ENCODE measurements at regions not wholly inside any gene's neighbourhood (a gene's known extent, or its start where the extent isn't known, plus 50 kb on each side); places are given as distances from the start of the nearest gene placed in this dataset.

- TF ChIP-seq SMARCC2 (IDR thresholded peaks at IDR 0.05), result no peak
- no peak for TF ChIP-seq MBNL3 (CRISPR knock-in tag; conservative IDR thresholded peaks at IDR 0.05)
- TF ChIP-seq MYC (CRISPR knock-in tag; IDR thresholded peaks at IDR 0.05; ENCODE audit: borderline replicate concordance), result no peak
- TF ChIP-seq MIER2 (CRISPR knock-in tag; IDR thresholded peaks at IDR 0.05), result no peak
- no peak for TF ChIP-seq SRSF9 (IDR thresholded peaks at IDR 0.05; ENCODE audit: borderline replicate concordance, insufficient read depth, low read depth, low read length, poor library complexity, severe bottlenecking)
- CTCF ChIA-PET (ENCODE audit: low intra/inter-chr PET ratio, low total read pairs), result no interaction called here
- no peaks in the 10 kb centered on the region for H4K20me1 ChIP-seq (ENCODE audit: insufficient read depth, low read length)
- H2AFZ ChIP-seq (ENCODE audit: low read length), result no peak overlapping the region
- POLR2A ChIA-PET, result no interaction called here
- no peak overlapping the region for H3K4me3 ChIP-seq (replicated peaks in 1 of 3; ENCODE audit: insufficient read depth in 1 of 3, low read depth in 2 of 3, low read length in 3 of 3)
- BruUV-seq (replicated peaks), result no TSS peak
- H3K27ac ChIP-seq (ENCODE audit: extremely low read length, insufficient read depth, low read length), result no peak overlapping the region
- H3K4me2 ChIP-seq (ENCODE audit: low read depth, low read length), result no peak overlapping the region
- H3K27me3 ChIP-seq (ENCODE audit: control insufficient read depth in 1 of 2, insufficient read depth in 2 of 2, low read length in 2 of 2), result no peaks in the 10 kb centered on the region
- 47% methylated on average over 6 of the region's 6 CpGs for WGBS (ENCODE audit: low lambda C conversion rate)
- intact Hi-C loops (cut with micrococcal nuclease; ENCODE audit: unreplicated experiment) (no loop called here), in situ Hi-C loops (cut with HindIII; ENCODE audit: extremely low pct_ligation_motif_present, low pct_unique_long_range_greater_than_20kb) (no loop called here)
- no peak overlapping the region for H3K9ac ChIP-seq (ENCODE audit: insufficient read depth, low read depth, low read length)
- no peaks in the 10 kb centered on the region for H3K9me3 ChIP-seq (ENCODE audit: low read length)
- no peaks in the 10 kb centered on the region for H3K36me3 ChIP-seq (replicated peaks in 1 of 2; ENCODE audit: control insufficient read depth in 1 of 2, insufficient read depth in 2 of 2, low read length in 2 of 2)
- H3K4me1 ChIP-seq (ENCODE audit: insufficient read depth, low read length), result peaks cover 9% of the 10 kb centered on the region; the same call in 1 of the 2 replicates
- no peaks in the 10 kb centered on the region for H3K79me2 ChIP-seq (ENCODE audit: insufficient read depth, low read length)
- ATAC-seq (no peak), FAIRE-seq (no peak), DNase-seq (ENCODE audit: low spot score) (no peak)
Observed at GRCh38 chr13:46475541-46475991, 77.4 kb upstream of the LRCH1 start.

GRCh38 chr13:46473806-46474205 is 79.2 kb upstream of the LRCH1 start:
- no peak for FAIRE-seq
- Histone ChIP-seq H4K20me1 (ENCODE audit: insufficient read depth, low read length) (no peaks in the 10 kb centered on the region), H3K79me2 (ENCODE audit: insufficient read depth, low read length) (no peaks in the 10 kb centered on the region), H3K4me2 (ENCODE audit: low read depth, low read length) (no peak overlapping the region), H3K36me3 (replicated peaks in 1 of 2; ENCODE audit: control insufficient read depth in 1 of 2, insufficient read depth in 2 of 2, low read length in 2 of 2) (no peaks in the 10 kb centered on the region), H3K4me3 (replicated peaks in 1 of 3; ENCODE audit: insufficient read depth in 1 of 3, low read depth in 2 of 3, low read length in 3 of 3) (no peak overlapping the region), H3K27me3 (ENCODE audit: control insufficient read depth in 1 of 2, insufficient read depth in 2 of 2, low read length in 2 of 2) (no peaks in the 10 kb centered on the region), H3K4me1 (ENCODE audit: insufficient read depth, low read length) (peaks cover 9% of the 10 kb centered on the region; the same call in 1 of the 2 replicates), H3K9me3 (ENCODE audit: low read length) (no peaks in the 10 kb centered on the region), H3K27ac (ENCODE audit: extremely low read length, insufficient read depth, low read length) (no peak overlapping the region), H2AFZ (ENCODE audit: low read length) (no peak overlapping the region), H3K9ac (ENCODE audit: insufficient read depth, low read depth, low read length) (no peak overlapping the region)
- ChIA-PET CTCF (ENCODE audit: low intra/inter-chr PET ratio, low total read pairs) (no interaction called here), POLR2A (no interaction called here)
- no peak for ATAC-seq
- intact Hi-C loops (cut with micrococcal nuclease; ENCODE audit: unreplicated experiment) (no loop called here), in situ Hi-C loops (cut with HindIII; ENCODE audit: extremely low pct_ligation_motif_present, low pct_unique_long_range_greater_than_20kb) (no loop called here)
- WGBS (ENCODE audit: low lambda C conversion rate), result no CpG with 5 or more reads among the region's 3 CpGs
- no TSS peak for BruUV-seq (replicated peaks)
- no peak for DNase-seq (ENCODE audit: low spot score)
- no peak for TF ChIP-seq ZNF235 (CRISPR knock-in tag; IDR thresholded peaks at IDR 0.05; ENCODE audit: borderline replicate concordance)
- no peak for TF ChIP-seq MIXL1 (CRISPR knock-in tag; IDR thresholded peaks at IDR 0.05)
- no peak for TF ChIP-seq NCOR1 (IDR thresholded peaks at IDR 0.05; ENCODE audit: borderline replicate concordance, low read length)
- no peak for TF ChIP-seq KDM5B (CRISPR knock-in tag; IDR thresholded peaks at IDR 0.05; ENCODE audit: borderline replicate concordance)
- no peak for TF ChIP-seq KAT7 (CRISPR knock-in tag; IDR thresholded peaks at IDR 0.05; ENCODE audit: borderline replicate concordance)
- no peak for TF ChIP-seq HBP1 (CRISPR knock-in tag; IDR thresholded peaks at IDR 0.05; ENCODE audit: low read depth)
- TF ChIP-seq ZNF691 (CRISPR knock-in tag; IDR thresholded peaks at IDR 0.05; ENCODE audit: borderline replicate concordance, low read depth), result no peak
- TF ChIP-seq PCBP2 (optimal IDR thresholded peaks at IDR 0.05; ENCODE audit: low read depth, low read length, poor library complexity, severe bottlenecking), result no peak
- TF ChIP-seq SRY (CRISPR knock-in tag; IDR thresholded peaks at IDR 0.05), result no peak
- TF ChIP-seq RNF2 (conservative IDR thresholded peaks at IDR 0.05; ENCODE audit: low read depth), result no peak
- no peak for TF ChIP-seq MAF1 (CRISPR knock-in tag; IDR thresholded peaks at IDR 0.05; ENCODE audit: borderline replicate concordance)
- TF ChIP-seq ELK4 (CRISPR knock-in tag; IDR thresholded peaks at IDR 0.05; ENCODE audit: borderline replicate concordance), result no peak
- no peak for TF ChIP-seq RFX3 (CRISPR knock-in tag; IDR thresholded peaks at IDR 0.05)

Measured in HepG2 (cell line).